GM12892 (cell line): ENCODE measurements at regions not wholly inside any gene's neighbourhood (a gene's known extent, or its start where the extent isn't known, plus 50 kb on each side); places are given as distances from the start of the nearest gene placed in this dataset.

Experiments used
- POLR2A ChIP-seq: IDR thresholded peaks from 2 replicates; pipeline ENCODE4 v1.6.1; 2011; ENCODE audit warnings: low read depth, low read length, control low read depth
- POLR2AphosphoS5 ChIP-seq: IDR thresholded peaks from 2 replicates; pipeline ENCODE4 v1.6.1; 2011; ENCODE audit warnings: low read depth, low read length, control low read depth

GRCh38 chr15:95043933-95044313 lies 812.6 kb downstream of the MCTP2 start:
- TF ChIP-seq POLR2A, result no peak
- no peak for TF ChIP-seq POLR2AphosphoS5
